Activated naive CD8-positive, alpha-beta T cell treated with anti-CD3 and anti-CD28 coated beads, Interleukin-2, amount 50 U/mL, for 24 hours (primary cell): ENCODE measurements at regions not wholly inside any gene's neighbourhood (a gene's known extent, or its start where the extent isn't known, plus 50 kb on each side); places are given as distances from the start of the nearest gene placed in this dataset.

Source experiments
- ATAC-seq: fragments of 150-1000 bp; cut with Tn5 transposase; one replicate; pipeline ENCODE4 v1.10.0; 2021
- DNase-seq: peaks from one replicate; pipeline ENCODE4 v3.0.0; 2021
- H3K27ac Mint-ChIP-seq: one replicate; pipeline ENCODE4 v1.8.0; 2021; ENCODE audit warnings: mild to moderate bottlenecking, mixed read lengths
- H3K27me3 Mint-ChIP-seq: one replicate; pipeline ENCODE4 v1.8.0; 2021; ENCODE audit warnings: mixed read lengths
- H3K36me3 Mint-ChIP-seq: one replicate; pipeline ENCODE4 v1.8.0; 2021; ENCODE audit warnings: low read depth, mixed read lengths
- H3K4me1 Mint-ChIP-seq: one replicate; pipeline ENCODE4 v1.8.0; 2021; ENCODE audit warnings: mixed read lengths
- H3K4me3 Mint-ChIP-seq: one replicate; pipeline ENCODE4 v1.8.0; 2021; ENCODE audit warnings: mild to moderate bottlenecking, moderate library complexity, mixed read lengths
- H3K9me3 Mint-ChIP-seq: one replicate; pipeline ENCODE4 v1.8.0; 2021; ENCODE audit warnings: mixed read lengths

DNA sequence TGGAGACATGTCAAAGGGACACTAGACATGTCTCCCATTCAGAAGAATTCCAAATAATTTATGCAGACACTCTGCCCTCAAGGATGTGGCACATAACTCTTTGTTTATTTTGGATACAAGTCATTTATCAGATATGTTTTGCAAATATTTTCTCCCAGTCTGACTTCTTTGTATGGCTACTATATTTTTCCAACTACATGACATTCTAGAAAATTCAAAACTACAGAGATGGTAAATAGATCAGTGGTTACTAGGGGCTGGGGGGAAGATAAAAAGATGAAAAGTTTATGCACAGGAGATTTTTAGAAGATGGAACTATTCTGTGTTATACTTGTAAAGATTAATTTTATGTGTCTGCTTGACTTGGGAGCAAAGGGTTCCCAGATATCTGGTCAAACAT lies 347.3 kb upstream of the TRPC7 start:
- Mint-ChIP-seq H3K27me3 (no peaks in the 10 kb centered on the region), H3K9me3 (peaks cover 11% of the 10 kb centered on the region)

DNA sequence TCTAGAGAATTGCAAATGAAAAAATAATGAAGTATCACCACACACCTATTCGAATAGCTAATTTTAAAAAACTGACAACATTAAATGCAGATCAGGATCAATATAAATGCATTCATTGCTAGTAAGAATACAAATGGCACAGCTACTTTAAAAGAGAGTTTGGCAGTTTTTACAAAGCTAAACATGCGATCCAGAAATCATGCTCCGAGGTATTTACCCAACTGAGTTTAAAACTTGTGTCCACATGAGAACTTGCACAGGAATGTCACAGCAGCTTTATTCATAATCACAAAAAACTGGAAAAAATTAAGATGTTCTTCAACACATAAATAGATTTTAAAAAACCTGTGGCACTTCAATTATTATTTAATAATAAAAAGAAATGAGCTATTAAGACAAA lies 345.5 kb upstream of the TRPC7 start:
- Mint-ChIP-seq H3K27ac (no peak overlapping the region), H3K4me1 (no peaks in the 10 kb centered on the region), H3K36me3 (no peaks in the 10 kb centered on the region), H3K27me3 (no peaks in the 10 kb centered on the region), H3K4me3 (no peak overlapping the region), H3K9me3 (peaks cover 11% of the 10 kb centered on the region)
- ATAC-seq (no peak), DNase-seq (no peak)

More for the DNA sequence above, 347.3 kb upstream of the TRPC7 start:
- Mint-ChIP-seq H3K4me1 (no peaks in the 10 kb centered on the region), H3K4me3 (no peak overlapping the region), H3K36me3 (no peaks in the 10 kb centered on the region), H3K27ac (no peak overlapping the region)
- no peak for DNase-seq
- no peak for ATAC-seq

DNA sequence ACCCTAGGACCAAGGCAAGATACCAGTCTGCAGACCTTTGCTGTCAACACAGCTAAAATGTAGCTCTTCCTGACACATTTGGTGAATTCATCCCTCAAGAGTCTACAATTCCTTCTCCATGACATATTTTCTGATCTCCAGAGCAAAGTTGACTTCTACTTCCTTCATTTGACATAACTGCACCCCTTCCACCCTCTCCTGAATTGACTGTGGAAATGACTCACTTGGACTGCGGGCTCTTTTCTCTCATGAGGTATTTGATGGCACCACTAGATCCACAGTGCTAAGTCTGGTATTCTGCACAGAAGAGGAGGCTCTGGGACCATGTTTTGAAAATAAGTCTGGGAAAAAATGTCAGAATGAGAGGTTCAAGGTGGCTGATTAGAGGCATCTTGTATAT lies 338.4 kb upstream of the TRPC7 start:
- Mint-ChIP-seq H3K36me3 (no peaks in the 10 kb centered on the region), H3K27me3 (peaks cover 3% of the 10 kb centered on the region), H3K27ac (no peak overlapping the region), H3K4me3 (no peak overlapping the region), H3K9me3 (peaks cover 3% of the 10 kb centered on the region), H3K4me1 (no peaks in the 10 kb centered on the region)
- no peak for DNase-seq
- ATAC-seq, result no peak

DNA sequence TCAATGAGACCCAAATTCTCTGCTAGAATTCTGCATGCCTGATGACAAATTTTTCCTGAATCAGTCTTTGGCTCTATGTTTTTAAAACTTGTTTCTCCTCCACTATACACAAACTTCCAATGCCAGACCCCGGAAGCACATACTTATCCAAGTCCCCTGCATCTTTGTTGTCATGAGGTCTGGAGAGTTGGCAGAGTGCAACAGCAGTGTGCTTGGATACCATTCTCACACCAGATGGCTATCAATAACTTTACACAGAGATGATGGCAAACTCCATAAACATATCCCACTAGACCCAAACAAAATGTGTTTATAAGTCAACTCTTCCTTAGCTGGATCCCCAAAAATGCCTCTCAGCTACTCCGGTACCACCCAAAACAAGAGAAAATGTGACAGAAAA lies 337.7 kb upstream of the TRPC7 start:
- H3K36me3 Mint-ChIP-seq, result no peaks in the 10 kb centered on the region
- H3K4me3 Mint-ChIP-seq, result no peak overlapping the region
- H3K27ac Mint-ChIP-seq, result no peak overlapping the region
- H3K27me3 Mint-ChIP-seq, result peaks cover 3% of the 10 kb centered on the region
- H3K9me3 Mint-ChIP-seq, result peaks cover 3% of the 10 kb centered on the region
- DNase-seq, result no peak
- no peak for ATAC-seq
- H3K4me1 Mint-ChIP-seq, result no peaks in the 10 kb centered on the region

DNA sequence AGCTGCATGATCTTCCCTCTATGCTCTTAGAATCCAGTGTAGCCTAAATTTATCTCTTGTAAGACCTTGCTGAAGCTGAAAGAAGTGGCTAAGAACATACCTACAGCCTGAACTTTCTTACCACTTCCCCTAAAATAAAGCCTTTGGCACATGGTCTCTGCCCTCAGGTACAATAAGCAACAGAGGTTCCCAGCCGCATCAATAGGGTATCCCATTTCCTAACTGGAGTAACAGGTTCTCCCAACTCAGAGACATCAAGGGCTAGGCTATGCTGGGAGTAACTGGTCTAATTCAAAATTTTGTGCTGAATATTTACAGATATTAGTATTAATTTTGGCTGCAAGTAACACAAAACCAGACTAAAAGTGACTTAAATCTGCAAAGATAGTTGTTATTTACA lies 335.8 kb upstream of the TRPC7 start:
- Mint-ChIP-seq H3K4me1 (no peaks in the 10 kb centered on the region), H3K9me3 (peaks cover 3% of the 10 kb centered on the region), H3K36me3 (no peaks in the 10 kb centered on the region), H3K4me3 (no peak overlapping the region), H3K27me3 (peaks cover 3% of the 10 kb centered on the region), H3K27ac (no peak overlapping the region)
- no peak for ATAC-seq
- no peak for DNase-seq

DNA sequence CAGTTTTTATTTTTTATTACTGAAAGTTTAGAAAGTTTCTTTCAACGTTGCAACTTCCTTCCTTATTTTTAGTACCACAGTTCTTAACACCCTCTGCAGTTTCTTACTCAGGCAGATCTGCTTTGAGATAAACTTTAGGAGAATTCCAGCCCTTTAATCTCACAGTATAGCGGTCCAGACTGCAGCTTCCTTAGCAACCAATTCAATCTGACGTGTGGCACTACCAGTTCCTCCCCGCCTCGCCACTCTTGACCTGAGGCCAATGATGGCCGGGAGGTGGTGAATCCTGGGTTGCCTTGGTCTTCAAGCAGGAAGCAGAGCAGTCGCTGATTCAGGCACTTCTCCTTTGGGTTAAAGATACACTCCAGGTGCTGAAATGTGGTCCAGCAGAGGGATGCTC lies 334.3 kb upstream of the TRPC7 start:
- H3K27ac Mint-ChIP-seq, result no peak overlapping the region

DNA sequence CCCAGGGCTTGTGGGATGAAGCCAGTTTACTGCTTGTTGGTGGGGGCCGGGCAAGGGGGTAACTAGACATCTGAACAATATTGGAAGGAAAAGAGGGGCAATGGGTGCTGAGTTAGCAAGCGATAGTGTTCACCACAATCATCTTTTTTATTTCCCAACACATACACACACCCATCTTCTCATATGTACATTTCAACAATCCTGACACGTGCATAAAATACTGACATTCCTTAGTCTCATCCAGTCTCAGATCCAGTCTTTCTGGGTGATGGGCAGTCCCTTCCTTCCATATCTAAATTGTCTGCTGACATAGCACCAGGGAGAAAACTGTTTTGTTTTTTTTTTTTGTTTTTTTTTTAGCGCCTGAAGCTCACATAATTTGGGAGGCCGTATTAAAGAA lies 333.6 kb upstream of the TRPC7 start:
- no peak overlapping the region for H3K4me3 Mint-ChIP-seq
- ATAC-seq (no peak), DNase-seq (no peak)
- no peaks in the 10 kb centered on the region for H3K4me1 Mint-ChIP-seq
- H3K27me3 Mint-ChIP-seq, result peaks cover 3% of the 10 kb centered on the region
- H3K27ac Mint-ChIP-seq, result no peak overlapping the region
- no peaks in the 10 kb centered on the region for H3K36me3 Mint-ChIP-seq
- H3K9me3 Mint-ChIP-seq, result peaks cover 3% of the 10 kb centered on the region

More for the DNA sequence above, 334.3 kb upstream of the TRPC7 start:
- no peak for DNase-seq
- Mint-ChIP-seq H3K4me1 (no peaks in the 10 kb centered on the region), H3K36me3 (no peaks in the 10 kb centered on the region), H3K27me3 (peaks cover 3% of the 10 kb centered on the region), H3K9me3 (peaks cover 3% of the 10 kb centered on the region), H3K4me3 (no peak overlapping the region)
- no peak for ATAC-seq

DNA sequence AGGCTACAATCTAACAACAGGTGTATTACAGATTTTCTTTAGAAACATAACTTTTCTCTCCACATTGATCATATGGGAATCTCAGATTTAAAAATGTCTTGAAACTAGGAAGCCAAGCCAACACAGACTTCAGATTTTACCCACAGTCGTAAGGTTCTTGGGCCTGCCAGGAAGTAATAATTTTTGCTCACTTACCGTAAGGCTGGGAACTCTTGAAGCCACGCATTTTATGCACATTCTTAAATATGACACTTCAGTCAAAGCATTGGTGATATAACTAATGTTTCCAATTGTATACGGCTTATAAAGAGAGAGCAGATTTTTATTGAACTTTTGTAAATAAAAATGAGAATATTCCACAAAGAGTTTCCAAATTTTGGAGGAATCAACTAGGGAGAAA lies 328.9 kb upstream of the TRPC7 start:
- Mint-ChIP-seq H3K9me3 (peaks cover 6% of the 10 kb centered on the region), H3K27ac (no peak overlapping the region), H3K36me3 (no peaks in the 10 kb centered on the region), H3K4me1 (no peaks in the 10 kb centered on the region), H3K4me3 (no peak overlapping the region), H3K27me3 (peaks cover 3% of the 10 kb centered on the region)
- no peak for DNase-seq
- no peak for ATAC-seq

DNA sequence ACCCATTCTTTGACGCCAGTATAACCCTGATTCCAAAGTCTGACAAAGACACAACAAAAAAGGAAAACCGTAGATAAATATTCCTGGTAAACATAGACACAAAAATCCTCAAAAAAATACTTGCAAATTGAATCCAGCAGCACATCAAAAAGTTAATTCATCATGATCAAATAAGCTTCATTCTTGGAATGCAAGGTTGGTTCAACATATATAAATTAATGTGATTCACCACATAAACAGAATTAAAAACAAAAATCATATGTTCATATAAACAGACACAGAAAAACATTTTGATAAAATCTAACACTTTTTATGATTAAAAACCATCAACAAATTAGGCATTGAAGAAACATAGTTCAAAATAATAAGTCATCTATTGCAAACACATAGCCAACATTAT lies 324.2 kb upstream of the TRPC7 start:
- DNase-seq (no peak), ATAC-seq (no peak)
- Mint-ChIP-seq H3K4me3 (no peak overlapping the region), H3K9me3 (peaks cover 23% of the 10 kb centered on the region), H3K36me3 (no peaks in the 10 kb centered on the region), H3K27me3 (no peaks in the 10 kb centered on the region), H3K27ac (no peak overlapping the region), H3K4me1 (no peaks in the 10 kb centered on the region)

DNA sequence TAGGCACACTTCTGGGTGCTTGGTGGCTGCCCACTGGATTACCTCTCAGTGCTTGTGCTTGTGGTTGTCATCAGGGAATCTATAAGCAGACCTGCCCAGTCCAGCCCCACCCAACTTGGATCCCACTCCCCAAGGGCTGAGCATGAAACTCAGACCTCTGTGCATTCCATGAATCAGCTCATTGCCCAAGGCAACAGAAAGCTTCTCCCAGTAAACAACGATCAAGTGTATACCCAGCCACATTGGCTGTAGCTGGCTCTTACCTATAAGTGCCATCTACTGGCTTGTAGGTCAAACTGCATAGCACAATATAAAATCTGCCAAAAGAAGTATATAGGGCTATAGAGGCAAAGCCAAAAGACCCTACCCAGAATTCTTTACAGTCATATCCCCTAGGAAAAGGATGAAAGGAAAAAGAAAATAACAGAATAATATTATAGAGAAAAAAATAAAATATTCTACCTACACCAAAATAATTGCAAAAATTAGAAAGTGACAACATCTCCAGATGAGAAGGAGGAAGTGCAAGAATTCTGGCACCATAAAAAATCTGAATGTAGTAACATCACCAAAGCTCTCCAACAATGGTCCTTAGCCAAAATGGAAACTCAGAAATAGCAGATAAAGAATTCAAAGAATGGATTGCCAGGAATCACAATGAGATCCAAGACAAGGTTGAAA lies 321.0 kb upstream of the TRPC7 start:
- no peak overlapping the region for H3K27ac Mint-ChIP-seq
- DNase-seq (no peak), ATAC-seq (no peak)
- no peaks in the 10 kb centered on the region for H3K4me1 Mint-ChIP-seq
- H3K9me3 Mint-ChIP-seq, result peaks cover 24% of the 10 kb centered on the region
- no peaks in the 10 kb centered on the region for H3K36me3 Mint-ChIP-seq
- no peaks in the 10 kb centered on the region for H3K27me3 Mint-ChIP-seq
- no peak overlapping the region for H3K4me3 Mint-ChIP-seq

DNA sequence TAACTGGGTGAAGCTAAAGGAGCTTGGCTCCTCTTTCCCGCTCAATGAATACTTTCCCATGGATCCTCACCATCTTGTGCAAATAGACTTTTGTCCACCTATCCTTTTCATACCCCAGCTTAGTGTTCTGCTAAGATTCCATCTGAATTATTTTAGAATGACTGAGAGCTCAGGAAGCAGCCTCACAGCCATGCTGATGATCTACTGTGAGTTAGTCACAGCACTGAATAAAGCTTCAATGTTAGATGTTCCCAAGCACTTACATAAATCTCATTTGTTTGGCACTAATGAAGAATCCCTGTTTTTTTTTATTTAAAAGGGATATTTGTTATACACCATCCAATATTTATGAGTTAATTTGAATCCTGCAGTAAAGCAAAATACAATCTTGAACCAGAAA lies 317.6 kb upstream of the TRPC7 start:
- no peak for DNase-seq
- Mint-ChIP-seq H3K4me3 (no peak overlapping the region), H3K27me3 (no peaks in the 10 kb centered on the region), H3K36me3 (no peaks in the 10 kb centered on the region), H3K4me1 (no peaks in the 10 kb centered on the region), H3K9me3 (peaks cover 20% of the 10 kb centered on the region), H3K27ac (no peak overlapping the region)
- no peak for ATAC-seq

DNA sequence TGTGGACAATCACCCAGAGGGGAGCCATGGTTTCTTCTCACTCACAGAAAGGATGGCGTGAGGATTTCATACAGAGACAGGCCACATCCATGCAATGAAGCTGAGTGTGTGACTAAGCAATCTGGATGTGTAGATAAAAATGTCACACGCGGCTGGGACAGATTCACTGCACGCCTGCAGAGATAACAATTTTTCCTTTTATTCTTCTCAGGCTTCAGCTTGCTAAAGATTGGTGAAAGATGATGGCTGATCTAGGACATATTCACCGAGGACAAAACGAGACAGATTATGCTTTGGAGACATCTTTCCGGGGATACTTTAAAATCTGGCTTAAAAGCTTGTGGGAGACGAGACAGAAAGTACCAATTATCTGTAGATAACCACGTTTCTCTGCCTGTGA lies 313.9 kb upstream of the TRPC7 start:
- H3K27me3 Mint-ChIP-seq, result no peaks in the 10 kb centered on the region
- no peaks in the 10 kb centered on the region for H3K36me3 Mint-ChIP-seq
- H3K9me3 Mint-ChIP-seq, result peaks cover 9% of the 10 kb centered on the region
- DNase-seq, result no peak
- H3K27ac Mint-ChIP-seq, result no peak overlapping the region
- no peaks in the 10 kb centered on the region for H3K4me1 Mint-ChIP-seq
- H3K4me3 Mint-ChIP-seq, result no peak overlapping the region
- no peak for ATAC-seq

DNA sequence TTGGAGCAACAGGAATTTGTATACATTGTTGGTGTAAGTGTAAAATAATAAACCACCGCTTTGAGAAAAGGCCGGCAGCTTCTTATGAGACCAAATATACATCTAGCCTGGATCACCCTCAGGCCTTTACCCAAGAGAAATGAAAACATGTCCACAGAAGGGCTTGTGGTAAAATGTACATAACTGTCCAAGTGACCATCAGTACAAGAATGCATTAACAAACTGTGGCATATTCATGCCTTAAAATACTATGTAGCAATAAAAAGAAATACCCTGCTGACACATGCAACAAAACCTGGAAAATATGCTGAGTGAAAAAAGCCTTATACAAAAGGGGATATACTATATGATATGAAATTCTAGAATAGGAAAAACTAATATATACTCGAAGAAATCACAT lies 311.9 kb upstream of the TRPC7 start:
- peaks cover 6% of the 10 kb centered on the region for H3K9me3 Mint-ChIP-seq

DNA sequence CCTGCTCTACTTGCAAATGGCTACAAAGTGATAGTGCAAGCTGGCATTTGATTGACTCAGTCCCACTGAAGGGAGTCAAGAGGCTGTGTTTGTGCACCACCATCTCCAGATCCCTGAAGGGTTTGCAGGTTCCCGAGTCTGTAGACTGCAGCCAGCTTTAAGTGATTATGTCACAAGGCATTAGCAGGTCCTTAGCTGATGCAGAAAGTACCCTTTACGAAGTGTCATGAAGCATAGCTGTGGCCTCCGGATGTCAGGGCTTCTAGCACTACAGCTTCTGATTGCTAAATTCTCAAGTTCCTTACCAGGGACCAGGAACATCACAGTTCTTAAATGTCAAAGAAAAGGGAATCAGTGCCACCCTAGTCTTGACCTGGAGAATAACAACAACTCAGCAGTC lies 311.3 kb upstream of the TRPC7 start:
- no peaks in the 10 kb centered on the region for H3K36me3 Mint-ChIP-seq
- peaks cover 6% of the 10 kb centered on the region for H3K9me3 Mint-ChIP-seq
- H3K4me1 Mint-ChIP-seq, result no peaks in the 10 kb centered on the region
- H3K27me3 Mint-ChIP-seq, result no peaks in the 10 kb centered on the region
- no peak overlapping the region for H3K27ac Mint-ChIP-seq
- DNase-seq, result no peak
- ATAC-seq, result no peak
- H3K4me3 Mint-ChIP-seq, result no peak overlapping the region

More for the DNA sequence above, 311.9 kb upstream of the TRPC7 start:
- Mint-ChIP-seq H3K4me1 (no peaks in the 10 kb centered on the region), H3K36me3 (no peaks in the 10 kb centered on the region), H3K4me3 (no peak overlapping the region), H3K27me3 (no peaks in the 10 kb centered on the region), H3K27ac (no peak overlapping the region)
- no peak for DNase-seq
- ATAC-seq, result no peak

DNA sequence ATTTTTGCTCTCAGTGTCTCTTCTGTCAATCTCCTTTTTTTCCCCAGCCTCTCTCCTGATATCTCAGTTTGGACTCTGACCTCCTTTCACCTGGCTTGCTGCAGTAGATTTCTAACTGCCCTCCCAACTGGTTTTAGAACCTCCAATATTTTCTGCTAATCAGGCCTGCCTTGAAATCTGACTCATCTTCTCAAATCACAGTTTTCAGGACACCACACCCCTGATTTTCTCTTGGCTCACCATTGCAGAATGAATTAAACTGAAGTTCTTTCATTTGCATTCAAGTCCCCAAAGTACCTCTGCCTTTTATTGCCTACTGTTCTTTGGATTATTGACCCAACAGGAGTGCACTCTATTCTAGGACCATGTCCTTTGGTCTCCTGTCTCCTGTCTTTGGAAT lies 310.4 kb upstream of the TRPC7 start:
- Mint-ChIP-seq H3K27me3 (no peaks in the 10 kb centered on the region), H3K9me3 (peaks cover 6% of the 10 kb centered on the region), H3K4me3 (no peak overlapping the region), H3K36me3 (no peaks in the 10 kb centered on the region), H3K4me1 (no peaks in the 10 kb centered on the region), H3K27ac (no peak overlapping the region)
- DNase-seq (no peak), ATAC-seq (no peak)

DNA sequence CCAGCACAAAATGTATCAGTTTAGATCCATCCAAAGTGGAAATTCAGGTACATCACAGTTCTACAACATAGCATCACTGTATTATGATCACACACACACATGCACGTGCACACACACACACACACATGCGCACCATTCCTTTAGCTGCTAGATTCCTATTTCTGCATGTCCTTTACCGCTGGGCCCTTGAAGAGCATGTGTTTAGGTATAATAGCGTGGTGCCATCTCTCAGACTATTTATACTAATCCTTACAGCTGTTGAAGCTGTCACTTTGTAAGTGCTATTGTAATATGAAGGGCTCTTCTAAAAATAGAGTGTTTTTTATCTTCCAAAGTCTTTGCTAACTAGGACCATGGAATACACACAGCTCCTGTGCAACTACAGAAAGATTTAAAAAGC lies 308.8 kb upstream of the TRPC7 start:
- DNase-seq (no peak), ATAC-seq (no peak)
- Mint-ChIP-seq H3K36me3 (no peaks in the 10 kb centered on the region), H3K27me3 (no peaks in the 10 kb centered on the region), H3K27ac (no peak overlapping the region), H3K4me1 (no peaks in the 10 kb centered on the region), H3K9me3 (no peaks in the 10 kb centered on the region), H3K4me3 (no peak overlapping the region)
